GM23248 (cell line): ENCODE measurements at regions not wholly inside any gene's neighbourhood (a gene's known extent, or its start where the extent isn't known, plus 50 kb on each side); places are given as distances from the start of the nearest gene placed in this dataset.

ENCODE experiments used
- DNase-seq: peaks from one replicate; pipeline ENCODE4 v3.0.0-alpha.2; 2015
- H2AFZ ChIP-seq: fragments of 200-600 bp; sonication (generic); 2 replicates; pipeline ENCODE4 v1.6.1; 2016; ENCODE audit warnings: antibody characterized with exemption
- H3F3A ChIP-seq: fragments of 200-600 bp; sonication (generic); 2 replicates; pipeline ENCODE4 v1.6.1; 2016; ENCODE audit warnings: mild to moderate bottlenecking, antibody characterized with exemption, mixed run types; ENCODE audit not compliant: insufficient read depth
- H3K27ac ChIP-seq: fragments of 200-600 bp; sonication (generic); 2 replicates; pipeline ENCODE4 v1.5.1; 2016; ENCODE audit warnings: mild to moderate bottlenecking
- H3K27me3 ChIP-seq: fragments of 200-600 bp; sonication (generic); replicated peaks from 2 replicates; pipeline ENCODE4 v1.6.1; 2016; ENCODE audit warnings: mild to moderate bottlenecking; ENCODE audit not compliant: insufficient read depth
- H3K36me3 ChIP-seq: fragments of 200-600 bp; sonication (generic); 2 replicates; pipeline ENCODE4 v1.6.1; 2016; ENCODE audit warnings: low read depth, mild to moderate bottlenecking
- H3K4me1 ChIP-seq: fragments of 200-600 bp; sonication (generic); 2 replicates; pipeline ENCODE4 v1.6.1; 2016; ENCODE audit warnings: mild to moderate bottlenecking; ENCODE audit not compliant: insufficient read depth
- H3K4me2 ChIP-seq: fragments of 200-600 bp; sonication (generic); one replicate; pipeline ENCODE4 v1.6.1; 2016; ENCODE audit warnings: mild to moderate bottlenecking; ENCODE audit not compliant: unreplicated experiment
- H3K4me3 ChIP-seq: fragments of 200-600 bp; sonication (generic); 2 replicates; pipeline ENCODE4 v1.5.1; 2016; ENCODE audit warnings: mild to moderate bottlenecking
- H3K79me2 ChIP-seq: fragments of 200-600 bp; sonication (generic); 2 replicates; pipeline ENCODE4 v1.6.1; 2016; ENCODE audit warnings: mild to moderate bottlenecking; ENCODE audit not compliant: insufficient read depth
- H3K9ac ChIP-seq: fragments of 200-600 bp; sonication (generic); 2 replicates; pipeline ENCODE4 v1.6.1; 2016; ENCODE audit warnings: mild to moderate bottlenecking
- H3K9me2 ChIP-seq: fragments of 200-600 bp; sonication (generic); 2 replicates; pipeline ENCODE4 v1.6.1; 2016; ENCODE audit warnings: mixed run types, mild to moderate bottlenecking, moderate library complexity; ENCODE audit not compliant: insufficient read depth
- H3K9me3 ChIP-seq: fragments of 200-600 bp; sonication (generic); one replicate; pipeline ENCODE4 v1.6.1; 2017; ENCODE audit warnings: low read depth
- H4K20me1 ChIP-seq: fragments of 200-600 bp; sonication (generic); 2 replicates; pipeline ENCODE4 v1.6.0; 2016; ENCODE audit not compliant: insufficient read depth
- EZH2 ChIP-seq: fragments of 200-600 bp; sonication (generic); IDR thresholded peaks from 2 replicates; pipeline ENCODE4 v1.6.1; 2018; ENCODE audit warnings: antibody characterized with exemption, mild to moderate bottlenecking; ENCODE audit not compliant: insufficient read depth, poor library complexity, severe bottlenecking
- EZH2phosphoT487 ChIP-seq: fragments of 200-600 bp; sonication (generic); IDR thresholded peaks from 2 replicates; pipeline ENCODE4 v1.6.1; 2018; ENCODE audit warnings: antibody characterized with exemption, moderate library complexity, mild to moderate bottlenecking, low read depth; ENCODE audit not compliant: insufficient read depth
- WGBS, 2 experiments: methylation state at CpG; one replicate each; pipeline ENCODE4 v1.1.6; 2015 to 2017; ENCODE audit warnings: low lambda C conversion rate in 2 of 2, low coverage in 1 of 2; ENCODE audit errors: missing lambda C conversion rate in 2 of 2; 5-methylcytosine and 5-hydroxymethylcytosine counted together
- in situ Hi-C: fragments of 300-500 bp; cut with MboI; formaldehyde crosslinking; loops from 2 replicates; pipeline ENCODE4 v1.15.0; 2020

GRCh38 chr2:142684667-142685066, 192.8 kb upstream of the KYNU start:
- TF ChIP-seq EZH2 (no peak), EZH2phosphoT487 (no peak)
- DNase-seq, result no peak
- no peak overlapping the region for H3K27ac ChIP-seq
- H3F3A ChIP-seq, result no peaks in the 10 kb centered on the region
- in situ Hi-C loops, result loop anchor here (10.0 kb wide), 1 partner anchor 300 kb away; no protein-coding TSS in a partner anchor
- no peak overlapping the region for H3K4me3 ChIP-seq
- H3K9me2 ChIP-seq, result no peaks in the 10 kb centered on the region
- no peaks in the 10 kb centered on the region for H3K4me1 ChIP-seq
- H3K4me2 ChIP-seq, result no peak overlapping the region
- H3K79me2 ChIP-seq, result no peaks in the 10 kb centered on the region
- H3K36me3 ChIP-seq, result no peaks in the 10 kb centered on the region
- no peak overlapping the region for H2AFZ ChIP-seq
- H4K20me1 ChIP-seq, result no peaks in the 10 kb centered on the region
- no peaks in the 10 kb centered on the region for H3K9me3 ChIP-seq
- WGBS, 2 experiments, result 93 to 95% methylated on average over 3 of the region's 3 CpGs
- H3K9ac ChIP-seq, result no peak overlapping the region
- H3K27me3 ChIP-seq, result 0 out of 2 replicates have a peak, but pooled peaks cover 2% of the 10 kb centered on the region

- DNase-seq, result peak; percentile 29
- no peaks in the 10 kb centered on the region for H4K20me1 ChIP-seq
- H3K9me3 ChIP-seq, result no peaks in the 10 kb centered on the region
- H3K79me2 ChIP-seq, result no peaks in the 10 kb centered on the region
- no peak overlapping the region for H2AFZ ChIP-seq
- H3K9ac ChIP-seq, result no peak overlapping the region
- no peak overlapping the region for H3K4me3 ChIP-seq
- no peak overlapping the region for H3K27ac ChIP-seq
- in situ Hi-C loops, result loop anchor here (10.0 kb wide), 1 partner anchor 302 kb away; no protein-coding TSS in a partner anchor
- H3K4me2 ChIP-seq, result no peak overlapping the region
- no peaks in the 10 kb centered on the region for H3F3A ChIP-seq
- H3K36me3 ChIP-seq, result no peaks in the 10 kb centered on the region
- no peaks in the 10 kb centered on the region for H3K4me1 ChIP-seq
- no peaks in the 10 kb centered on the region for H3K9me2 ChIP-seq
- 91 to 94% methylated on average over 2 of the region's 2 CpGs for WGBS, 2 experiments
- 0 out of 2 replicates have a peak, but pooled peaks cover 4% of the 10 kb centered on the region for H3K27me3 ChIP-seq
- TF ChIP-seq EZH2phosphoT487 (no peak), EZH2 (no peak)
Measured at GRCh38 chr2:142682528-142682927, 194.9 kb upstream of the KYNU start.

- 0 to 6% methylated on average over 1 of the region's 1 CpG for WGBS, 2 experiments
- no peaks in the 10 kb centered on the region for H3K4me1 ChIP-seq
- DNase-seq, result no peak
- H3K36me3 ChIP-seq, result no peaks in the 10 kb centered on the region
- TF ChIP-seq EZH2 (no peak), EZH2phosphoT487 (no peak)
- H3K9me2 ChIP-seq, result no peaks in the 10 kb centered on the region
- 0 out of 2 replicates have a peak, but pooled peaks cover 4% of the 10 kb centered on the region for H3K27me3 ChIP-seq
- H3K4me3 ChIP-seq, result no peak overlapping the region
- no peaks in the 10 kb centered on the region for H3K79me2 ChIP-seq
- H3K27ac ChIP-seq, result no peak overlapping the region
- no peak overlapping the region for H3K9ac ChIP-seq
- no peak overlapping the region for H3K4me2 ChIP-seq
- H3F3A ChIP-seq, result no peaks in the 10 kb centered on the region
- H3K9me3 ChIP-seq, result no peaks in the 10 kb centered on the region
- no peaks in the 10 kb centered on the region for H4K20me1 ChIP-seq
- in situ Hi-C loops, result loop anchor here (10.0 kb wide), 1 partner anchor 303 kb away; no protein-coding TSS in a partner anchor
- no peak overlapping the region for H2AFZ ChIP-seq
Measured at GRCh38 chr2:142681952-142682351, 195.5 kb upstream of the KYNU start.

- Histone ChIP-seq H3K27me3 (0 out of 2 replicates have a peak, but pooled peaks cover 4% of the 10 kb centered on the region), H3K27ac (no peak overlapping the region), H2AFZ (no peak overlapping the region), H3F3A (no peaks in the 10 kb centered on the region), H3K9me2 (no peaks in the 10 kb centered on the region), H3K9ac (no peak overlapping the region), H3K36me3 (no peaks in the 10 kb centered on the region), H3K4me3 (no peak overlapping the region), H3K4me2 (no peak overlapping the region), H3K79me2 (no peaks in the 10 kb centered on the region), H4K20me1 (no peaks in the 10 kb centered on the region), H3K9me3 (no peaks in the 10 kb centered on the region), H3K4me1 (no peaks in the 10 kb centered on the region)
- 63% methylated on average over 1 of the region's 1 CpG for whole genome bisulfite sequencing, 2 experiments
- in situ Hi-C loops, result no loop called here
- TF ChIP-seq EZH2 (no peak), EZH2phosphoT487 (no peak)
- no peak for DNase-seq
Measured at GRCh38 chr2:142678164-142678563, 199.3 kb upstream of the KYNU start.
